Spinal cord (tissue), 9 donors: ENCODE measurements at regions not wholly inside any gene's neighbourhood (a gene's known extent, or its start where the extent isn't known, plus 50 kb on each side); places are given as distances from the start of the nearest gene placed in this dataset.
"Not testable (repeated sequence)": the region's sequence is repeated elsewhere in the genome, so short reads cannot be mapped to it uniquely, and the experiment has no call there.

Experiments used
- DNase-seq, 6 donors: peaks; one replicate each; pipeline versions ENCODE4 v3.0.0 to v3.0.0-alpha.2; 2013 to 2015; ENCODE audit warnings: low spot score in 6 of 6, low read depth in 4 of 6
- H3K27ac ChIP-seq: one replicate; pipeline ENCODE4 v1.5.1; 2013; ENCODE audit warnings: low read depth, low read length, control low read depth
- H3K27me3 ChIP-seq: one replicate; pipeline ENCODE4 v1.6.1; 2013; ENCODE audit warnings: low read length; ENCODE audit not compliant: control insufficient read depth, insufficient read depth
- H3K36me3 ChIP-seq: one replicate; pipeline ENCODE4 v1.6.1; 2013; ENCODE audit warnings: low read length; ENCODE audit not compliant: control insufficient read depth, insufficient read depth
- H3K4me1 ChIP-seq: one replicate; pipeline ENCODE4 v1.6.1; 2013; ENCODE audit warnings: low read length; ENCODE audit not compliant: control insufficient read depth, insufficient read depth
- H3K4me3 ChIP-seq: one replicate; pipeline ENCODE4 v1.5.1; 2013; ENCODE audit warnings: low read depth, low read length, control low read depth
- H3K9me3 ChIP-seq: one replicate; pipeline ENCODE4 v1.6.1; 2013; ENCODE audit warnings: low read length; ENCODE audit not compliant: control insufficient read depth, insufficient read depth
- WGBS: methylation state at CpG from one replicate; pipeline ENCODE4 v1.1.5; 2013; ENCODE audit warnings: missing lambda C conversion rate; ENCODE audit not compliant: insufficient coverage; 5-methylcytosine and 5-hydroxymethylcytosine counted together
- donor health status: healthy.

- not testable (repeated sequence) for H3K27ac ChIP-seq, H3K4me1 ChIP-seq, DNase-seq, H3K27me3 ChIP-seq, H3K36me3 ChIP-seq, H3K9me3 ChIP-seq, H3K4me3 ChIP-seq
- no CpG with 5 or more reads among the region's 12 CpGs for WGBS
These were observed 209.5 kb downstream of the NPIPA8 start for GRCh38 chr16:18127033-18127432.

DNA sequence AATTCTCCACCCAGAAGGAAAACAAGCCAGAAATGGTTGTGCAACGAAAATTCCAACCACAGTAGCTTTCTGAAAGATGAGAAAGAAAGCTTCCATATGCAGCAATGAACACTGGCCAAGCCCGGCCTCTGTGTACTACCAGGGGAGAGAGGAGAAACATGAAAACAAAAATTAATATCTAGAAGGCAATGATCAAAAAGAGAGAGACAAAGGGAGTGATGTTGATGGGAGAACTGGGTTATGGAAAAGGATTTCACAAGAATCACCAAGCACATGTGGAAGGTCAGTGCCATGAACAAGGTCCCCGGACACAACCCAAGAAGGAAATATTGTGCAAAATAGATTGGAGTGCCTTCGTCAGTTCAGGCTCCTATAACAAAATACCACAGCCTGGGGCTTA, 217.4 kb downstream of the NPIPA8 start:
- not testable (repeated sequence) for H3K4me1 ChIP-seq, H3K27me3 ChIP-seq, H3K27ac ChIP-seq, H3K9me3 ChIP-seq, DNase-seq, H3K4me3 ChIP-seq, H3K36me3 ChIP-seq
- WGBS = no CpG with 5 or more reads among the region's 4 CpGs

DNA sequence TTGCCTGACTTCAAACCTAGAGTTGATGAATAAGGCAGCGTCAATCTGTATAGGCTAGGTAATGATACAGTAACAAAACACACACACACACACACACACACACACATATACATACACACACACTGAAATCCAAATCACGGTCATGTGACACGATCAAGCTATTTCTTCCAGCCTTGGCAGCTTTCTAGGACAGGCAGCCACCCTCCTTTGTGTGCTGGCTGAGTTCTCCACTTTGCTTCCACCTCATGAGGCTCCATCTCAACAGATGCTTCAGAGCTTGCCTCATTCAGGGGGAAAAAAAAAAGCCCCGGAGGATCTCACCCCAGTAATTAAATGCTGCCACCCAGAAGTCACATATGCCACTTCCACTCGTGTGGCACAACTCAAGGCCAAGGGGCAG, 217.9 kb downstream of the NPIPA8 start:
- not testable (repeated sequence) for H3K9me3 ChIP-seq, H3K27me3 ChIP-seq, H3K4me1 ChIP-seq, H3K4me3 ChIP-seq, H3K27ac ChIP-seq, H3K36me3 ChIP-seq
- WGBS = no CpG with 5 or more reads among the region's 5 CpGs
- DNase-seq = peak in 2 of 6 donors; percentile 0 to 26

DNA sequence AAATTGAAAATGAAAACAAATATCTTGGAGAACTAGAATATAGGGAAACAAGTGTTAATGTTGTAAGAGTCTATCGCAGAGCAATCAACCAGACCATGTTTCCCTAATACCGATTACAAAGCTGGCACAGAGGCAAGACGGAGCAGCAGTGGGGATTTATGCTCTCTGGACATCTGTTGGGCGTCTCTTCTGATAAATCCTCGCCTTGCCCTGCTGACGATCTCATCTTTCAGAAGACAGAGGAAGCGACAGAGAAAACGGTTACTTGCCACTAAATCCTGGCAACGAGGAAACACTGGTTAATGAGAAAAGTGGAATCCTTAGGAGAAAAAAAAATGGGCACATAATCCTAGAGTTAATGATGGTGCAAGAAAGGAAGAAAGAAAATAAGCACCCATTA, 218.5 kb downstream of the NPIPA8 start:
- WGBS = no CpG with 5 or more reads among the region's 9 CpGs
- H3K27ac ChIP-seq = not testable (repeated sequence)
- peak in 2 of 6 donors; percentile 41 to 51 for DNase-seq

GRCh38 chr16:18104412-18104811, 232.1 kb downstream of the NPIPA8 start:
- H3K27ac ChIP-seq, H3K4me3 ChIP-seq, DNase-seq, H3K27me3 ChIP-seq, H3K36me3 ChIP-seq, H3K9me3 ChIP-seq, H3K4me1 ChIP-seq: not testable (repeated sequence)
- no CpG with 5 or more reads among the region's 2 CpGs for WGBS

More for the DNA sequence above, 218.5 kb downstream of the NPIPA8 start:
- not testable (repeated sequence) for H3K27me3 ChIP-seq, H3K4me3 ChIP-seq, H3K4me1 ChIP-seq, H3K9me3 ChIP-seq, H3K36me3 ChIP-seq

DNA sequence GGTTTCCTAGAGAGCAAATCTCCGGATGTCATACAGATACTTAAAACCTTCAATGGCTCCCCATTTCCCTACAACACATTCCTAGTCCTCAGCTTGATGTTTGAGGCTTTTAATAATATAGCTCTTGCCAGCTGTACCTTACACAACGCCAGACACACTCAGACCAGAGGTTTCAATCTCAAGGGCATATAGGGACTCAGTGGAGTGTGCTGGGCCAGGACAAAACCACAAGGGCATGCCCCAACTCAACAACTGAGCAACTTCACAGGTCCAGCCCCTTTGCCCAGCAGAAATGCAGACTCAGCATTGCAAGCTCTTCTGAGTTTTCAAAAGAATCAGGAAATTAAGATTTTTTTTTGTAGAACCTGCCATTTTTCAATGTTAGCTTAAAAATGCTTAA, 235.5 kb downstream of the NPIPA8 start:
- WGBS = no CpG with 5 or more reads among the region's 2 CpGs
- not testable (repeated sequence) for DNase-seq, H3K27ac ChIP-seq, H3K9me3 ChIP-seq, H3K36me3 ChIP-seq, H3K4me1 ChIP-seq, H3K4me3 ChIP-seq, H3K27me3 ChIP-seq

DNA sequence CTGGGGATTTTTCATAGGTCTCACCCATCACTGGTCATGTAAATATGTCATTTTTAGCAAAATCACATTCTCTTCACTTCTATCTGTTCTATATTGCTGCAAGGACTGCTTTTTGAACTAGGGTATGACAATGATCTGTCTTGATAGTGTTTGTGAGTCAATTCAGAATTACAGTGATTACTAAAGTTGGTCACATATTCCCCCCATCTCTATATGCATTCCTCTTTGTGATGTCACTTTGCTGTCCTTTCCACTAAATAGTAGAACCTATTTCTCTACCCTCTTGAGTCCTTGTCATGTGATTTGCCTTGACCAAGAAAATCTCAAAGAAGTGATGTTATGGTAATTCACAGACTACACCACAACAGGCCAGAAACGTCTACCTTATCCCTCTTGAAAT, 243.9 kb downstream of the NPIPA8 start:
- H3K36me3 ChIP-seq, H3K4me1 ChIP-seq, H3K4me3 ChIP-seq, DNase-seq, H3K27me3 ChIP-seq, H3K27ac ChIP-seq, H3K9me3 ChIP-seq: not testable (repeated sequence)
- WGBS = no CpG with 5 or more reads among the region's 1 CpG

- H3K27ac ChIP-seq = not testable (repeated sequence)
- 75% methylated on average over 1 of the region's 2 CpGs for WGBS
These were observed 255.7 kb downstream of the NPIPA8 start for GRCh38 chr16:18080658-18081363.

GRCh38 chr16:18077910-18078309, 258.6 kb downstream of the NPIPA8 start:
- H3K36me3 ChIP-seq, H3K27ac ChIP-seq, H3K27me3 ChIP-seq, H3K4me3 ChIP-seq, H3K9me3 ChIP-seq, DNase-seq, H3K4me1 ChIP-seq: not testable (repeated sequence)

More at GRCh38 chr16:18080658-18081363, 255.7 kb downstream of the NPIPA8 start:
- not testable (repeated sequence) for DNase-seq, H3K4me3 ChIP-seq, H3K27me3 ChIP-seq, H3K9me3 ChIP-seq, H3K36me3 ChIP-seq, H3K4me1 ChIP-seq

DNA sequence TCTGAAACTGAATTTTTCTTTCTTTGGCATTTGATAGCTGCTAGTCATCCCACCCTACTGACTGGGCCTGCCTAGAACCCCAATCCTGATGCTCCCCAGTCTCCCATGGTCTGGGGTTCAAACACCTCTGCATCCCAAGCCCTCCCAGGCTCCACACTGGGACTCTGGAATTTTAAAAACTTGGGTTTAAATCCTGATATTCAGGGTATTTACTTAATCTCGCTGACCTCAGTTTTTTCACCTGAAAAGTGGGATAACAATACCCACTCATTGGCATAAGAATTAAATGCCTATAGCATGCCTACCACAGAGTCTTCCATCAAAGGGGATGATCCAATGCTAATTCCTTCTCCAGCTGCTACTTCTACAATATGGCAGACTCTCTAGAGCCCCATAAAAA, 264.4 kb downstream of the NPIPA8 start:
- Histone ChIP-seq H3K27me3 (no peaks in the 10 kb centered on the region), H3K9me3 (no peaks in the 10 kb centered on the region), H3K4me1 (no peaks in the 10 kb centered on the region), H3K36me3 (no peaks in the 10 kb centered on the region), H3K27ac (no peak overlapping the region), H3K4me3 (no peak overlapping the region)
- WGBS = 100% methylated on average over 1 of the region's 1 CpG
- no peak for DNase-seq
